HPDE6-E6E7 (cell line): ENCODE measurements at regions not wholly inside any gene's neighbourhood (a gene's known extent, or its start where the extent isn't known, plus 50 kb on each side); places are given as distances from the start of the nearest gene placed in this dataset.
"Not testable (repeated sequence)": the region's sequence is repeated elsewhere in the genome, so short reads cannot be mapped to it uniquely, and the experiment has no call there.

ENCODE experiments used
- DNase-seq: peaks from one replicate; pipeline ENCODE4 v3.0.0; 2011; ENCODE audit warnings: missing footprints; ENCODE audit errors: extremely low spot score

DNA sequence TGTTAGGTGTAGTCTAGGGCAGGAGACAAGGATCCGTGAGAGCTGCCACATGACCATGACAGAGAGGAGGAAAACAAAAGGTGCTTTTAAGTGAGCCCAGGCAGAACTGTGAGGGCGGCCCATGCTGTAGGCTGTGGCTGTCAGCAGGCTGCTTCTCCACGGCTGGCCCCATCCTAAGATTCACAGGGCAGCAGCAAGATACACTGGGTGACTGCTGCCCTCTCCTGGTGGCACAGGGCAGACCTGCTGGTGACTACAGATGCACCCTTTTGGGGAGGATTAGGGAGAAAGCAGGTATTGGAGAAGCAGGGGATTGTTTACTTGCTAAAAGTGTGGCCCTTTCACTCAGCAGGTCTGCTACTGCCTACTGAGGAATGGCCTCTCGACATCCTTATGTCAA, 112.2 kb upstream of the CCZ1B start:
- not testable (repeated sequence) for DNase-seq

DNA sequence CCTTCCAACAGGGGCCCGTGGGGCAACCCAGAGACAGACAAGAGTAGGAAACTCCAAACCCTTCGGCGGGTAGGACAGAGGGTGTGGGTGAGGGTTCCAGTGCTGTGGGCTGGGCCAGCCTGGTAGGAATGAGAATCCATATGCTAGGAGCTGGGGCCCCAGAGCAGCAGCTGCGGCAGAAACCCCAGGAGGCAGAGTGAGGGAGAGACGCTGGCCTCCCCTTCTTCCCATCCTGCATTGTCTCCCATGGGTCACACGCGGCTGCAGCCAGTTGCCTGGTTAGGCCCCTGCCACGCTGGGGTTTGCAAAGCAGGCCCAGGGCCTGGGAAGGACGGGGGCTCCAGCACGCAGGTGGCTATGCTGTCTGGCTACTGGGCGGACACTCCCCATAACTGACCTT, 113.1 kb upstream of the CCZ1B start:
- not testable (repeated sequence) for DNase-seq

DNA sequence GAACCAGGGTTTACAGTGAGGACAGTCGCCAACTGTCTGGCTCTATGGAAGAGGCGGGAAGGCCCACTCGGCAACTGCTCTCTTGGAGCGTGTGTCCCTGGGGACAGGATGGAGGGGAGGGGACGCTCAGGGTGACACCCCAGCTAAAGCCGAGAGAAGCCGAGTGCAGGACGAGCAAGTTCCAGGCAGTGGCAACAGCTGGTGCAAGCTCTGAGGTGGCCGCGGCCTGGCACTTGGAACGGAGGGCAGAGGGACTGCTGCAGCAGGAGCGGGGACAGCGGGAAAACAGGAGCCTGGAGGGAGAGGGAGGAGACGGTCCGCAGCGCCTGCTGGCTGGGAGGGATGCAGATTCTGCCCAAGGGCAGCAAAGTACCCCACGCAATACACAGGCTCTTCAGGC, 113.8 kb upstream of the CCZ1B start:
- DNase-seq: not testable (repeated sequence)

DNA sequence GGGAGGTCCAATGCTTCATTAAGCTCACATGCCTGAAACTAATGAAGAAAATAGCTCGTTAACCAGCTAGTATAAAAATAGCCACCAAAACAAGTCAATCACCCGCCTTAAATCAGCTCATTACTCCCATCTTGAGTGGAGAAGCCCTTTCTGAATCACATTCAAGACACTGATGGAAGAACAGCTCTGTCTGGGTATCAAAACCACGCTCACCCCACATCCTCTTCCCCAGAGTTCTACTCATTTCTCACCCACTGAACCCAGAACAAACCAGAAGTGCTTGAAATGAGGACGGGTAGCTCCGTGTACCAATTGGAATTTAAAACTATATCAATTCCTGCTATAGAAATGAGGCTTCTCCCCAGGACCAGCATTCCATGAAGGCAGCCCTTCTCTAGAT, 120.8 kb upstream of the CCZ1B start:
- DNase-seq: not testable (repeated sequence)

DNA sequence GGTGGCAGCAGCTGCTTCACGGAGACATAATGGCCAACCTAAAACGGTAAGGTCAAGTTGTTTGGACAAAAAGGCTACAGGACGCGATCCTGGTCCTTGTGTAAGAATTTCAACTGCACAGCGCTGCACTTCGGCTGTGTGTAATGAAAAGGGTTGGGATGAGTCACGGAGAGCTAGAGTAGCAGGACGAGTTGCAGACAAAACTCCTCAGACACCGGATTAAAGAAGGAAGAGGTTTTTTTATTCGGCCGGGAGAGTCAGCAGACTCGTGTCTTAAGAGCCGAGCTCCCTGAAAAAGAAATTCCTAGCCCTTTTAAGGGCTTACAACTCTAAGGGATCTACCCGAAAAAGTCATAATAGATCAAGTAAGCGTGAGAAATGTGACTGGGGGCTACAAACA, 124.2 kb upstream of the CCZ1B start:
- not testable (repeated sequence) for DNase-seq

DNA sequence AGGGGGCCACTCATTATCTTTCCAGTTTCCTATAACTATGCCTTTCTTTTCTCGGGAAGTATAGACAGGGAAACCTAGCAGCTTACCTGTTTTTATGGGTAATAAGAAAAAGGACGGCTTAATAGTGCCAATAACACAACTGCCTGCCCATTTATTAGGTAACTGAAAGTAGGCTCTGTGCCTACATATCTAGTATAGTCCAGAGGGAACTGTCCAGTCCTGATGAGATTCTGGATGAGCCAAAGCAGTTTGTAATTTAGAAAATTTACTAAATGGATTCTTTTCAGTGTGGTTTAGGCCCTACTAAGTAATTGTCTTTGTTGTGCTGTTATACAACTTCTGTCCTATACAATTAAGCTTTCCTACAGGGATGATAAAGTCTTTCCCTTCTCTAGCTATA, 125.5 kb upstream of the CCZ1B start:
- not testable (repeated sequence) for DNase-seq

DNA sequence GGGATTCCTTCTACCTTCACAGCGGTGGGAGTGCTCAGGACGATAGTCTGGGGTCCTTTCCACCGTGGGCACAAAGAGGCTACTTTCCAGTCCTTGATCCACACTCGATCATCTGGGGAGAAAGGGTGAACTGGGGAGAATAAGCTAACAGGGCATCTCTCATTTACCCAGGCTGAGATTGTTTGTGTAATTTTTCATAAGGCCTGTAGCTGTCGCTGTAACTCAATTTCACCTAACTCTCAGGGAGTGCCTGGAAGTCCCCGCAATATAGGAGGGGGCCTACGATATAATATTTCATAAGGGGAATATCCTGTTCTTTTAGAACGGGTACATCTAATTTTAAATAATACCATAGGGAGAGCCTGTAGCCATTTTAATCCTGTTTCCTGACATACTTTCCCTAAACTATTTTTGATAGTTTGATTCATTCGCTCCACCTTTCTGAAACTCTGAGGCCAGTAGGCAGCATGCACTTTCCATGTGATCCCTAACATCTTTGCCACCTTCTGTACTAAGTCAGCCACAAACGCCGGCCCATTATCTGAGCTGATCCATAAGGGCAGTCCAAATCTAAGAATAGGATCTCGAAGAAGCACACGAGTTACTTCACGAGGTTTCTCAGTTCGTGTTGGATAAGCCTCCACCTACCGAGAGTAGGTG, 127.2 kb upstream of the CCZ1B start:
- DNase-seq: not testable (repeated sequence)

DNA sequence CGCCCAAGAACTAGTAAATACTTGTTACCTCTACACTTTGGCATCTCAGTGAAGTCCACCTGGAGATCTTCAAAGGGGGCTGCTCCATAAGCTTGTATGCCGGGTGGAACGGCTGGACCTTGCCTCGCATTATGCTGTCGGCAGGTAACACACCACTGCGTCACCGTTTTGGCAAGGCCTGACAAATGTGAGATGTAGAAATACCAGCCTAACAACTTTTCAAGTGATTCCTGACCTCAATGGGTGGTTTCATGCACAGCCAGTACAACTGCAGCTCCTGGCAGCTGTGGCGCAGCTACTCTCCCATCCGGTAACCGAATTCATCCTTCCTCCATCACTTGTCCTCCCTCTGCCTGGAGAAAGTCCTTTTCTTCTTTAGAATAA, 127.7 kb upstream of the CCZ1B start:
- DNase-seq: not testable (repeated sequence)

DNA sequence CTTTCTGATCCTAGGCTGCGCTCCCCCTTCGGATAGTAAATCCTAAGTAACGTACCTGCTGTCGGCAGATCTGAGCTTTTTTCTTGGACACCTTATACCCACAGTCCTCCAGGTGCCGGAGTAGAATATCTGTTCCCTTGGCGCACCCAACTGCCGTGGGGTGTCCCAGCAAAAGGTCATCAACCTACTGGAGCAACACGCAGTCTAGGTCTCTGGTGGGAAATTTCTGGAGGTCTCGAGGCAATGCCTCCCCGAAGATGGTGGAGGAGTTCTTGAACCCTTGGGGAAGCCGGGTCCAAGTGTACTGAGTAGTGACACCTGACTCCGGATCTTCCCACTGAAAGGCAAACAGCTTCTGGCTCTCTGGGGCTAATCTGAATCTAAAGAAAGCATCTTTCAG, 129.3 kb upstream of the CCZ1B start:
- not testable (repeated sequence) for DNase-seq

DNA sequence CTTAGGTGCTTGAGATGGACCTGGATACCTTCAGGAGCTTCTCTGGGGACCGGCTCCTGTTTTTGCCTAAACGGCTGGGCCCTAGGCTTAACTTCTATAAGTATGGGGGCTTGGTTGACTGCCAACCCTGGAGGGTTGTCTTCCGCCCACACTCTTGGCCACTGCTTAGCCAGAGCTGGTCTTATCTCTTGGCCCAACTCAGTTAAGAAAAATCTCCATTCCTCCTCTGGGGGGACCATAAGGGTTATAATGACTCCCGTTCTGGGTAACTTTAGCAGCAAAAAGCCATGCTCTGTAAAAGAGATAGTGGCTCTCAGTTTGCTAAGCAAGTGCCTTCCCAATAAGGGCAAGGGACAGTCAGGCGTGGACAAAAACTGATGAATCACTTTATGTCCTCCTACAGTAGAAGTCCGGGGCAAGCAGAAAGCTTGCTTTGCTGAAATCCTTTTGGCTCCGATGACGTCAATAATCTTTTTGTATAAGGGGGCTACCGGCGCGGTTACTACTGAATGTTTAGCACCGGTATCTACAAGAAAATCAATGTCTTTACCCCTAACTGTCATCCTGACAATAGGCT, 130.0 kb upstream of the CCZ1B start:
- DNase-seq: not testable (repeated sequence)

DNA sequence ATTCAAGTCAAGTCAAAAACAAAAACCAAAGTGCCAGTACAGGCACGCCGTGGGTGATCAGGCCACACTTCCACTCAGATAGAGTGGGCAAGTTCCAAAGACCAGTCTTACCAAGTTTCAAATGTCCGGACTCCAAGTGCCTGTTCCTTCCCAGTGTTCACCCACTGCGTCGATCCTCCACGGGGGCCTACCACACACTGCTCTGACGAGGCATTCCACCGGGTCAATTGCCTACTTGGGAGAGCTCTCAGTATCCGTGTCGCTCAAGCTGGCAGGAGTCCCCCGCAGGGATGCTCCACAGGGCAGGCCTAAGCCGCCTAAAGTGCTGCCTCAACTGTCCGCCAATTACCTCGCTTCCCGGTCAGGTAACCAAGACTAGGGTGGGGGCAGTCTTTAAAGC, 132.3 kb upstream of the CCZ1B start:
- not testable (repeated sequence) for DNase-seq

DNA sequence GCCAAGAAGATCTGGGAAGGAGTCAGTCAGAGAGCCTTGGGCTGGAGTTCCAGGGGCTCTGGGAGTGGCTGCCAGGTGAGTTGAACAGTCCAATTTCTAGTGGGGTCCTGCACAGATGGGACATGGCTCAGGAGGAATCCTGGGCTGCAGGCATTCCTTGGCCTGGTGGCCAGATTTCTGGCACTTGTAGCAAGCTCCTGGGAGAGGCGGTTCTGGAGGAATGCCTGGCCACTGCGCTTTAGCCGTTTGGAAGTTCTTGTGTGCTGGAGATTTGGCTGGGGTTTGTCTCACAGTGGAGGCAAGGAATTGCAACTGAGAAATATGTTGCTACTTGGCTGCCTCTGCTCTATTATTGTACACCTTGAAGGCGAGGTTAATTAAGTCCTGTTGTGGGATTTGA, 133.9 kb upstream of the CCZ1B start:
- not testable (repeated sequence) for DNase-seq

DNA sequence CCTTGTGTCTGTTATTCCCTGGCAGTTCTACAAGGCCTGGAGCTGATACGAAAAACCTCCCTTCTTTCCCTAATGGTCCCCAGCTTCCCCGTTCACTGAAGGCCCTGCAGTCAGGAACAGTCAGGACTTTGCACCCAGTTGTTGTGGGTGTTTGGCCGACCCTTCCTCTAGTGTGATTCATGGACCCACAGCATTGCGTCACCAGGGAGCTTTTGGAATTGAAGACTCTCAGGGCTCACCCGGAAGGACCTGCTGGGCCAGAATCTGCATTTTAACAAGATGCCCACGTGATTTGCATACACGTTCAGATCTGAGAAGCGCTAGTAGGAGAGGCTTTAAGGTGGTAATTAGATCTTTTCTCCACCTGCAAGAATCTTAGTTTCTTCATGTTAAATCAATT, 136.8 kb upstream of the CCZ1B start:
- DNase-seq: not testable (repeated sequence)

DNA sequence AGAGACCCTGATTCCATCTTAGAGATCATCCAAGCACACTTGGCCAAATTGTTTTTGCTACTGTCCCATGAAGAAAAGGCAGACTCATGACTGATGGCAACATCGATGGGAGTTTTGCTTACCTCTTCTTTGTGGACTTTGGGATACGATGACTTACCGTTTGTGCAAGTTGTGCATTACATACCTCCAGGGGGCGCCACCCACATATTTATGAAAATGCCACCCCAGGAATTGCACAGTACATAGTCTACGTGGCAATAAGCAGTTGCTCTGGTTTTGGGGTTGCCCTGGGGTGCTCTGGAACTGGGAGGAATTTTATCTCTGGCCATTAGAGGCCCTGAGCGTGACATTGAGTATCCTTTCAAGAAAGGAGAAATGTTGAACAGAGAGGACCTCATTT, 139.0 kb upstream of the CCZ1B start:
- DNase-seq: not testable (repeated sequence)

DNA sequence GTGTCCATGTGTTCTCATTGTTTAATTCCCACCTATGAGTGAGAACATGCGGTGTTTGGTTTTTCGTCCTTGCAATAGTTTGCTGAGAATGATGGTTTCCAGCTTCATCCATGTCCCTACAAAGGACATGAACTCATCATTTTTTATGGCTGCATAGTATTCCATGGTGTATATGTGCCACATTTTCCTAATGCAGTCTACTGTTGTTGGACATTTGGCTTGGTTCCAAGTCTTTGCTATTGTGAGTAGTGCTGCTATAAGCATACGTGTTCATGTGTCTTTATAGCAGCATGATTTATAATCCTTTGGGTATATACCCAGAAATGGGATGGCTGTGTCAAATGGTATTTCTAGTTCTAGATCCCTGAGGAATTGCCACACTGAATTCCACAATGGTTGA, 144.1 kb upstream of the CCZ1B start:
- not testable (repeated sequence) for DNase-seq

DNA sequence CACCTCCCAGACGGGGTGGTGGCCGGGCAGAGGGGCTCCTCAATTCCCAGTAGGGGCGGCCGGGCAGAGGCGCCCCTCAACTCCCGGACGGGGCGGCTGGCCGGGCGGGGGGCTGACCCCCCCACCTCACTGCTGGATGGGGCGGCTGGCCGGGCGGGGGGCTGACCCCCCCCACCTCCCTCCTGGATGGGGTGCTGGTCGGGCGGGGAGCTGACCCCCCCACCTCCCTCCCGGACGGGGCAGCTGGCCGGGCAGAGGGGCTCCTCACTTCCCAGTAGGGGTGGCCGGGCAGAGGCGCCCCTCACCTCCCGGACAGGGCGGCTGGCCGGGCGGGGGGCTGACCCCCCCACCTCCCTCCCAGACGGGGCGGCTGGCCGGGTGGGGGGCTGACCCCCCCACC, 148.8 kb upstream of the CCZ1B start:
- not testable (repeated sequence) for DNase-seq

DNA sequence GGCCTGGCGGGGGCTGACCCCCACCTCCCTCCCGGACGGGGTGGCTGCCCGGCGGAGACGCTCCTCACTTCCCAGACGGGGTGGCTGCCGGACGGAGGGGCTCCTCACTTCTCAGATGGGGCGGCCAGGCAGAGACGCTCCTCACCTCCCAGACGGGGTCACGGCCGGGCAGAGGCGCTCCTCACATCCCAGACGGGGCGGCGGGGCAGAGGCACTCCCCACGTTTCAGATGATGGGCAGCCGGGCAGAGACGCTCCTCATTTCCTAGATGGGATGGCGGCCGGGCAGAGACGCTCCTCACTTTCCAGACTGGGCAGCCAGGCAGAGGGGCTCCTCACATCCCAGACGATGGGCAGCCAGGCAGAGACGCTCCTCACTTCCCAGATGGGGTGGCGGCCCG, 149.3 kb upstream of the CCZ1B start:
- not testable (repeated sequence) for DNase-seq

DNA sequence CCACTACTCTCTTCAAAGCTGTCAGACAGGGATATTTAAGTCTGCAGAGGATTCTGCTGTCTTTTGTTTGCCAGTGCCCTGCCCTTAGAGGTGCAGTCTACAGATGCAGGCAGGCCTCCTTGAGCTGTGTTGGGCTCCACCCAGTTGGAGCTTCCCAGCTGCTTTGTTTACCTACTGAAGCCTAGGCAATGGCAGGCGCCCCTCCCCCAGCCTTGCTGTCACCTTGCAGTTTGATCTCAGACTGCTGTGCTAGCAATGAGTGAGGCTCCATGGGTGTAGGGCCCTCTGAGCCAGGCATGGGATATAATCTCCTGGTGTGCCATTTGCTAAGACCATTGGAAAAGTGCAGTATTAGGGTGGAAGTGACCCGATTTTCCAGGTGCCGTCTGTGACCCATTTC, 151.3 kb upstream of the CCZ1B start:
- DNase-seq: not testable (repeated sequence)

DNA sequence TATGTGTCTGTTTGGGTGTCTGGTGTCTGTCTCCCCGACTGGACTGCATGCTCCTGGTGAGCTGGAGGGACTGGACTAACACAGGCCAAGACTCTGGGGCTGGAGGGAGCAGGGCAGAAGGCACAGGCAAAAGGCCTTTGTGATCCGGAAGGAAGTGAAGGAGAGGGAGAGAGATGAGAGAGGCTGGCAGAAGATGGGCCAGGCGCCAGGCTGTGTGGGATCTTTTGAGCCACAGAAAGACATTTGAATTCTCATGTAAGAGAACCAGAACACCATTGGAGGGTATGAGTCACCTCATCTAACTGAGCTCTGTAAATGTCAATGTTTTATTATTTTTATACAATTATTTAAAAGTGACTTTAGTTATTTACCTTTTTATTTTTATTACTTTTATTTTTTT, 152.3 kb upstream of the CCZ1B start:
- DNase-seq: not testable (repeated sequence)

DNA sequence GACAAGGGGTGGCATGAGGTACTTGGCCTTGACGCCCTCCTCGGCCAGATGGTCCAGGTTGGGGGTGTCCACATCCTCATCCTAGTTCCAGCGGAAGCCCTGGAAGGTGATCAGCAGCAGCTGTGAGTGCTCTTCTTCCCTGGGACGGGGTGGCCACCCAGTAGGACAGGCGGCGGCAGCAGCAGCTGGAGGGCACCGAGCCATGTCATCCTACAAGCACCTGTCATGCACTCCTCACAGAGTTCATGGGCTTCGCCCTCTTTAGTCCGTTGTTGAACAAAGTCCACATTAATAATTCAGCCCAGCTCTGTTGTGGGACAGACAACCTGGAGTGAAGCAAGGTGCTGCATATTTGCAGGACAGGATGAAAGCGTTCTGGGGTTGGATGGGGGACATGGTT, 153.4 kb upstream of the CCZ1B start:
- DNase-seq: not testable (repeated sequence)

DNA sequence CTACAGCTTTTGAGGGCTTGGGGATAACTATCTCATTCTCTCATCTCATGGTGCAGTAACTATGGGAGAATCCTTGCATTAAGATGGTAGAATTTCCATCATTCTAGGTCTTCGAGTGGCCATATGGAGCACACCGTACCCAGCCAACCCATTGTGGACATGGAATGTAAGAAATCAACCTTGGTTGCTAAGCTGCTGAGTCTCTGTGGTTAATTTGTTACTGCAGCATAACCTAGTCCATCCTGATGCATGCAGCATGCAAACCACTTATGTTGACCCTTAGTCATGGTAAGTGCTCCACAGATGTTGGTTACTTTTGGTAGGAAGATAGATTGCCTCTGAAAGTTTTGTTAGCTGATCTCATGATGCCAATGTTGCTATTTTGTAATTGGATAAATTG, 156.3 kb upstream of the CCZ1B start:
- not testable (repeated sequence) for DNase-seq

DNA sequence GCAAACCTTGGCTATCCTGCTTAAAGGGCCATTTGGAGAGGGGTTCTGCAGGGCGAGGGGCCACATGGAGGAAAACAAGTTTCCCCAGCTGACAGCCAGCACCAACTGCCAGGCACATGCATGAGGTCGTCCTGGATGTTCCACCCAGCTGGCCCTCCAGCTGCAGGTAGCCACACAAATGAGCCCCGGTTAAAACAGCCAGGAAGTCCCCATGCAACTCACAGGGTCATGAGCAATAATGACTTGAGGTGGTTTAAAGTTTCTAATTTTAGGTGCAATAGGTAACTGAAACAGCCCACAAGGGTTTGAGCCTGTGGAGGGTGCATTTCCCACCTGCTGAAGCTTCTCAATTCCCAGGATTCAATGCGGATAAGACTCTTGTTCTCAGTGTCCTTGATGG, 160.8 kb upstream of the CCZ1B start:
- DNase-seq: not testable (repeated sequence)

DNA sequence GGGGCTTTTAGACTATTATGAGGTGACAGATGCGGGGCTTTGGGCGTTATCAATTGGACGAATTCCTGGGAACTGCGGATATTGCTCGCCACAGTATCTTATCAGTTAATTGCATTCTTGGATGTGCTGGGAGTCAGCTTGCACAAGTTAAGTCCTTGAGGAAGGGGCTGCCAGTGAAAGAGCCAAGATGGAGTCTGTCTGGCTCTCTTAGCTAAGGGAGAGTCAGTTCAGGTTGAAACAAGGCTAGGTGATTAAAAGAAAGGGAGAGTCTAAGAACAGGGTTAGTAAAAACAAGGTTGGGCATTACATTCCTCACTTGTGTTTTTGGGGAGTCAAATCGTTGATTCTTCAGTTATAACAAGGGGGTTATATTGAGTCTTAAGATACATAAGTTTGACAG, 162.5 kb upstream of the CCZ1B start:
- not testable (repeated sequence) for DNase-seq

DNA sequence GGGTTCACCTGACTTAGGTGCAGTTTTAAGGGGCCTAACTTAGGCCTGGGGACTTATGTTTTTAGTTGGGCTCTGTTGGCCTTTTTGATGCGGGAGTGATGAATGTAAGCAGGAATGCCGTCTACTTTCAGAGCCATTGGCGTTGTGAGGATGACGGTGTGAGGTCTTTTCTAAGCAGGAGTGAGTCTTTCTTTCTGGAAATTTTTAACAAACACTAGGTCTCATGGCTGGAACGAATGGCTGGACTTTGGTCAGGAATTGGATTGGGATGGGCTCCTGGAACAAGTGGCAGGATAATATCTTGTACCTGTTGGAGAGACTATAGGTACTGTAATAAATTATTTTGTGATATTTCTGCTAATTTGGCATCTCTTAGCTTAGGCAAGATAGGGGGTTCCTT, 163.9 kb upstream of the CCZ1B start:
- not testable (repeated sequence) for DNase-seq
